HG02759 (cell line): ENCODE measurements at regions not wholly inside any gene's neighbourhood (a gene's known extent, or its start where the extent isn't known, plus 50 kb on each side); places are given as distances from the start of the nearest gene placed in this dataset.

Experiments
- ATAC-seq: cut with Tn5 transposase; IDR thresholded peaks from one replicate; pipeline ENCODE4 v1.9.1; 2021; ENCODE audit warnings: mild to moderate bottlenecking, moderate library complexity; ENCODE audit not compliant: unreplicated experiment

DNA sequence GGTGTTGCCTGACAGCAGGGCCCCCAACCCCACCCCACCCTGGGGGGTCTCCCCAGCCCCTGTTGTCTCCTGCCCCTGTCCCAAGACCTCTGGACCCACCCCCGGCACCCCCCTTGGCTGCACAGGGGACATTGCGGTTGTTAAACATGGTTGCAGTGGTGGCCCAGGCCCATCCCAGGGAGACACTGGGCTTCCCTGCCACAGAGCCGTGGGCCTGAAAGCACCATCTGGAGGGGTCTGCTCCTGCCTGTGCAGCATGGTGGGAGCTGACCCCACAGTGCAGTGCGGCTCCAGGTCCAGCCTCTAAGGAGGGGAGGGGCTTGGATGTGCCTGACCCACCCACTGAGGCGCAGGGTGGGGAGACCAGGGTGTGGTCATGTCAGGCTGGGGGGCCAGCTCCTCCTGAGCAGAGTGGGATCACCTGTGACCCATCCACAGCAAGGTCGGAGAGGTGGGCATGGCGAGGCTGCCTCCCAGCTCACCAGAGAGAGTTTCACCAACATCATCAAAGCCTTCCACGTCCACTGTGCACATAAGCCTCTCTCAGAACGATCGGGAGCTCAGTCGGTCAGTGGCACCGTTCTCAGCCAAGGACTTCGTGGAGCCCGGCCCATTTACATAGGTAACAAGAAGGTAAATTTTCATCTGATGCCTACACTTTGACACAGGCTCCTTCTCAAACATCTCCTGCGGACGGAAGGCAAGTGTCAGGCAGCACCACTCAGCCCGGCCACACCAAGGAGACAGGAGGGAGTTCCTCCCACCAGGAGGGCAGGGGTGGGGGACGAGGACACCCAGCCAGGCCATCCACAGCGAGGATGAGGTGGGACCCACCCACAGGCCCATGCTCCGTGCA lies 201.1 kb downstream of the BRD1 start:
- no peak for ATAC-seq

DNA sequence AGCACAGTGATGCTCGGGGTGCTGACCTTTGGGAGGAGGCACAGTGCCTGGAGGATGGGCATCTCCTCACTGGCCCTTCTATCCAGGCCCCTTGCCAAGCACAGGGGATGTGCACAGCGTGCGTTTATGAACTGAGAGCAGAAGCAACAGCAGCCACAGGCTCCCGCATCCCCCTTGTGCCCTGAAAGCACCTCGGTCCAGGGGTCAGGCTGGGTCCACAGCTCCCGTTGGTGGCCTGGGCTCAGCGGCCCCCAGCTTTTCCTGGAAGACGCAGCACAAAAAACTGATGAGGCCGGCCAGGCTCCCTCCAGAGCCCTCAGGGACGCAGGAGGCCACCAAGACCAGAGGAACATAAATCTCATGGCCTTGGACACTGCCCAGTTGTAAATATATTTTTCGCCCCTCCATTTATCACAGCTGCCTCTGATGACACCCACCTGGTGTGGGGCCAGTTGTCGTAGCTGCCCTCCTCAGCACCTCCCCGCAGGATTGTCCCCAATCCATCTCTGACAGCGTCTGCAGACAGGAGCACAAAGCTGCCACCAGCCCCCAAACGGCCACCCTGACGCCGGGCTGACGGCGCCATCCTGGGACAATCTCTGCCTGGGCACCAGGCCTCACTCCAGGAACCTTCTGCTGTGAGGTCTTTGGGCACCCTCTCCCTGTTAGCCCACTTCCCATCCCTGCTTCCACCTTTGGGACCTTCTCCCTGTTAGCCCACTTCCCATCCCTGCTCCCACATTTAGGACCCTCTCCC lies 203.1 kb downstream of the BRD1 start:
- ATAC-seq = no peak

DNA sequence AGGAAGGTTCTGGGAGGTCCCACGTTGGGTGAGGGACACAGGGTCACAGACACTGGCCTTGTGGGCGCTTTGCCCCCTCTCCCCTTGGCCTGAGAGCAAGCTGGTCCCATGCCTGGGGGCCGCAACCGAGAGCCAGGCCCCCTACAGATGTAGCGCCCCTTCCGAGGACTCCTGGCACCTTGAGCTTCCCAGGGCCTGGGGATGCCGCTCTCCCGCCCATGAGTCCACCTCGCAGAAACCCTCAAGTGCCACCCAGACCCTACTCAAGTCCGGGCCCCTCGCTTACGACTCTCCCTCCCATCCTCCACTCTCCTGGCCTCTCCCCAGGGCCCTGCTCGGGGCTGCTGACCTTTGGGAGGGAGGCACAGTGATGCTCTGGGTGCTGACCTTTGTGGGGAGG lies 204.0 kb downstream of the BRD1 start:
- no peak for ATAC-seq

DNA sequence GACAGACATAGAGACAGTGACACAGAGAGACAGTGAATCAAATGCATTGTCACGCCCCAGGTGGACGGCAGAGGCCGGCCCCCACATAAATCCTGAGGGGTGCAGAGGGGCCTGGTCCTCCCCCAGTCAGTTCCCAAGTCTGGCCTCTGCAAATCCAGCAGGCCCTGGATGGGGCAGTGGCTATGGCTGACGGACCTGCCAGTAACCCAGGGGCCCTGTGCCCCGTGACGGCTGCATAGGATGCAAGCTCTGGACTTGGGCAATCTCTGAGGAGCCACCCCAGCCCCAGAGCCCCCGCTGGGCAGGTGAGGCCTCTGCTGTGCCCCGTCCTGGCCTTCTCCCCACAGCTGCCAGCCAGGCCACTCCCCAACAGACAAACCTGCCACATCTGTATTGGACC lies 204.5 kb downstream of the BRD1 start:
- no peak for ATAC-seq

DNA sequence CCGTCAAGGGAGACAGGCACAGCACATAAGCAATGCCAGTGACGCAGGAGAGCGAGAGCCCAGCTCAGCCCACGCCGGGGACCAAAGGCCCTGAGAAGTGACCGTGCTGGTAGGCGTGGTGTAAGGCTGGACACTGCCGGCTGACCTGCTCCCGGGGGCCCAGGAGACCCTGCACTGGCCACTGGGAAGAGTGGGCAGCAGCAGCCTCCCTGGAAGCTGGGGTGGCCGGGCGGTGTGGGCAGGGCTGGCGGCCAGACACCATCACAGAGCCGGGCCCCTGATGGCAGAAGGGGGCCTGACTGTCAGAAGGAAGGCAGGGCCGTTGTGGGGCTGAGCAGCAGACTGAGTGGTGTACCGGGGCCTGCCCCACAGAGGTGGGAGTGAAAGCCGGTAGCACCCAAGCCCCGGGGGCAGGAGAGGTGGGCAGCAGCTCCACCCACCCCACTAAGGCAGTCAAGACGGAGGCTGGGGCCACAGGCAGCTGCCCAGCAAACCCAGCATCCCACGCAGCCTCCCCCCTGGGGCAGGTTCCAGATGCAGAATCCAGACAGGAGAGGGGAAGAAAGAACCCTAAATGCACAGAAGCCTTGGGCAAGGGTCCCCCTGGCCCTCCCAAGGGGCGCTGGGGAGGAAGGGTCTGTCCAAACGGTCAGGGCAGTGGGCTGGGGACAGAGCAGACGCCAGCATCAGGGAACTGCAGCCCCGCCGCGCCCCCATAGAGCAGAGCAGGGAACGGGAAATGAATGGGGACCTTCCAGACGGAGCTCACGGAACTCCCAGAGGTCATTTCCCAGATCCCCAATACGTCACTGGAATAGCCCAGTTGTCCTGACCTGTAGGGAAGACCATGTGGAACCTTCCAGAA lies 205.2 kb downstream of the BRD1 start:
- ATAC-seq = no peak

DNA sequence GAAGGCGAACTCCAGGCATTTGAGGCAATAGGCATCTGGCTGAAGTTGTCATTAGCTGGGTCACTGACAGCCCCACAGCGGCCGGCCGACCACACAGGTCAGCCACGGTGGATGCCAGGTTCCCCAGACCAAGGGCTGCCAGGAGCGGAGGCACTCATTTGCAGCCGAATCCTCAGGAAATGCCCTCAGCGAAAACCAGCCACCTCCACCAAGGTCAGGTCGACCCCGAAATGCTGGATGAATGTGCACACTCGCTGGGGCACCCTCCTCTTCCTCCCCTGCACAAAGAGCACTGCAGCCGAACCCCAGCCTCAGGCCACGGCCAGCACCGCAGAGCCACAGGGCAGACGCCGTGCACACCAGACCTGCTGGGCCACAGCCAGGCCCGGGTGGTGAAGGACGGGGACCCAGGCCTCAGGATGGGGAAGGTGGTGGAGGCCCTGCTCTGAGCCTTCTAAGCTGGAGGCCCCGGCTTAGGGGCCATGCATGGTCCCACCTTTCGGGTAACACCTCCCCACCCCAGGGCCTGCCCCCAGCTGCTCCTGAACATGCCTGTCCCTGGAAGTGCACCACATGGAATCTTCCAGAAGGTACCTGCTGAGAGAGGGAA lies 206.0 kb downstream of the BRD1 start:
- no peak for ATAC-seq

DNA sequence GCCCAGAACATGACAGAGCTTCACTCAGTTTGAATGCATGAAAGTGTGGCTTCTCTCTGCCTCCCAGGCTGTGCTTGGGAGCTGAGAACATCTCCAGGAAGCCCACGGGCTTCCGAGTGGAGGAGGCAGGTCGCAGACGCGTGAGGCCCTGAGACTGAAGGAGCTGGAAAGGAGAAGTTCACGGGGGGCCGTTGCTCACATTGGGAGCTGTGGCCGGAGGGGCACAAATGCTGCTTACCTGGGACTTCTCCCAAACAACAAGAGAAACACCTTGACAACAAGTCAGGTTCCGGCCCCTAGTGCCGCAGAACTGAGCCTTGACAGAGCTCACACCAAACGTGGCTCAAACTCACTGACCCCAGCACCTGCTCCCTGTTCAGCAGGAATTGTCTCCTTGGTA lies 207.0 kb downstream of the BRD1 start:
- no peak for ATAC-seq

DNA sequence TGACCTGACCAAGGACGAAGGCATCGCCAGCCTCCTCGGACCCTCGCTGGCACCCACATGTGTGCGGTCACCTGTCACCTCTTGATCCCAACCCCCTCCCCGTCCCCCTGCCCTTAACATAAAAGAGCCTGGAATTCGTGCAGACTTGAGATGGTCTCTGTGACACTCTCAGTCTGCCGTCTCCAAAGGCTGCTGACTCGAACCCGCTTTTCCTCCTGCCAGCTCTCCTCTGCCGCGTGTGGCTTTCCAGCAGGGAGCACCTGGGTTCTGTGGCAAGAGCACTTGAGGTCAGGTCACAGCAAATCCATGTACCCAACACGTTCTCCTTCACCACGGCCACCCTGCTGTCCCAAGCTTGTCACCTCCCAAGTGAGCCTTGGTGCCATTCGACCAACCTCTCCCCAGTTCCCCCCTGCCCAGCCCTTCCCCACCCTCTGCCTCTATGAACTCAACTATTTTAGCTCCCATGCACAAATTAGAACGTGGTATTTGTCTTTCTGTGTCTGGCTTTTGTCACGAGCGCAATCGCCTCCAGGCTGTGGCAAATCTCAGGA lies 207.6 kb downstream of the BRD1 start:
- ATAC-seq = no peak

DNA sequence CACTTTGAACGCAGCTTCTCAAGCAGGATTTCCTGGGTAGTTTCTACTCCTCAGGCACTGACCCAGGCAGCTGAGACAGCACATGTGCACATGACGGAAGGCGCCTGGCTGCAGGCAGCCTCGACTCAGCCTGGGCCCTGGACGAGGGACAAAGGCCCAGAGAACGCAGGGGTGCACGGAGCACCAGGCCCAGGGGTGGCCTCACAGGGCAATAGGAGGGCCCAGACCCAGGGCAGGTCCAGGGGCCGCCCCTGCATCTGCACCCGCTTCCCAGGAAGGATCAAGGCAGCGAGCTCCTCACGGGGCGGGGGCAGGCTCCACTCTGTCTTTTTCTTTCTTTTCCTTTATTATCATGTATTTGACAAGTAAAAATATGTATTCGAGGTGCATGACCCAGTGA lies 208.4 kb downstream of the BRD1 start:
- ATAC-seq = no peak

DNA sequence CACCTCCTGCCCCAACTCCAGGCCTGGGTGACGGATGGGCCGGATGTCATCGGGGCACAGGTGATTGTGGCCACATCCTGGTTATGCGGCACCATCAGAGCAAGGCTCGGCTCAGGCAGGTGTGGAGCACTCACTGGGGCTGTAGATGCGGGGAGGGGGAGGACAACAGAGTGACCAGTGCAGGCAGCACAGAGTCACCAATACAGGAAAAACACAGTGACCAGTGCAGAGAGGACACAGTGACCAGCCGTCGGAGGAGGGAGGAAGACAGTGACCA lies 209.1 kb downstream of the BRD1 start:
- ATAC-seq = no peak

DNA sequence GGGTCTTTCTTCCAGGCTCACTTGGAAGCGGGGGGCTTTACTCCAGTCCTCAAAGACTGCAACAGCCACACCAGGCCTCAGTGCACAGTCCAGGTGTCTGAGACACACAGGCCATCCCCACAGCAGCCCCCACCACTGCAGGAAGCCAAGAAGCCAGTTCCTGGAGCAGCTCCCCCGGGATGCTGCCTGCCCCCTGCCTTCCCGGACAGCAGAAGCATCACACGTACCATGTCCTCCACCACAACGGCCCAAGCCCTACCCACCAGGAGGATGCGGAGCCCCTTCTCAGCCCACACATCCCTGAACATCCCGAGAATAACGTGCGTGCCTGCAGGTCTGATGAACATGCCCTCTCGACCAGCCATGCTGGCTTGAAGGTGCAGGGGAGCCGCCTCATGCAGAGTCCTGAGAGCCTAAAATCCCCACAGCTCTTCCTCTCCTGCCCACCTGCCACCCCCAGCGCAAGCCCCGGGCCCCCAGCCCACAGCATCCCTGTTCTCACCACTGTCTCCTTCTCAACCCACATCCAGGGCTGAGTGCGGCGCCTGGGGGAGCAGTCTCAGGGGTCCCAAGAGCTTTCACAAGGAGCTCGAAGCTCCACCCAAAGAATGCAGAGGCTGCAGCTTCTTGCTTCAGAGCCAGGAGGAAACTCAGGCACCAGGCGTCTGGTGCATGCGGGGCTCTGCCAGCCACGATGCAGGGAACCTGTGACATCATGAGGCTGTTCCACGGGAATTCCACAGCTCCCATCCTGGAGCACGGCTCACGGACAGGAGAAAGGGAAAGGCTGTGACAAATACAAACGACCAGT lies 209.6 kb downstream of the BRD1 start:
- ATAC-seq = no peak

DNA sequence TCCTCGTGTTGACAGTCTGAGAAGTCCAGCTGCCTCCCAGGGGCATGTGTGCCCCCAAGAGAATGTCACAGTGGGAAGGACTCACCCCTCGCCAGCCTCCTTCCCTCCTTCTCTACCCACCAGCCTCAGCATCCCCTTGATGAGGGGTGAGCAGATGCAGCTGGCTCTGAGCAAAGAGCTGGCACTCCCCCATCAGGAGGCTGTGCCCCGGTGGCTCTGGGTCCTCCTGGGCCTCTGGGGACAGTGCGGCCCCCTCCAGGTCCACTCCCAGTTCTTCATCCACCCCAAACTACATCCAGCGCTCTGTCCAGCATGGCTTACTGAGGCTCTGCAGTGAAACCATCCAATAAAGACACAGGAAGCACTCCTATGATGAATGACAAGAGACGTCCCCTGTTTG lies 210.4 kb downstream of the BRD1 start:
- ATAC-seq = no peak

DNA sequence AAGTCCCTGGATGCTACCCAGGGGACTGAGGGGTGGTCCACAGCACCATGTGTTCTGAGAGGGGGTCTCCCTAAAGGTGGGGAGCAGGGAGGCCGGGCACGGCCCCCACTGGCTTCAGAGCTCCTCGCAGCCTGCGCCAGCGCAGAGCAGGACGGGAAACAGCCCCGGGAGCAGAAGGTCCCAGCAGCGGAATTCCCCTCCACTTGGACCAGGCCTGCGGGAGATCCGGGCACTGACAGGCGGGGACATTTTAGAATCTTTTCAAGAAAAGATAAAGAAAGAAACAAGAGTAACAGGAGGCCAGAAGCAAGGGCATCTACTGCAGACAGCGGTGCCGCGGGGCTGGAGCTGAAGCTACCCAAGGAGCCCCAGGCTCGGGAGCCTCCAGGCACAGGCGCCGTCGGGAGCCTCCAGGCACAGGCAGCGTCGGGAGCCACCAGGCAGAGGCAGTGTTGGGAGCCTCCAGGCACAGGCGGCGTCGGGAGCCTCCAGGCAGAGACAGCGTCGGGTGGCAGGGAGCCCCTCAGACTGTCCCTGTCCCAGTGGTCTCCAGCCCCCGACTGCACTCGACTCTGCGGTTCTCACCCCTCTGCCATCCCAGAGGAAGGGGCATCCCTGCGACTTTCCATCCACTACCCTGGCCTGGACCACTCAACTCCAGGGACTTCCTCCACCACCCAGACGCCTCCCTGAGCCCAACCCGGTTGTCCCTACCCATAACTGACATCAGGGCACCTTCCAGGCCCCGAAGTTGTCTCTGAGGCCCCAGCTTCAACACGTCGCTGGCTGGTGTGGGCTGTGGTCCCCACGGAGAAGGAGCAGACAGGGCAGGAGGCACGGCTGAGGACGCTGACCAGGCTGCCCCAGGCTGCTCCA lies 211.1 kb downstream of the BRD1 start:
- ATAC-seq = no peak

DNA sequence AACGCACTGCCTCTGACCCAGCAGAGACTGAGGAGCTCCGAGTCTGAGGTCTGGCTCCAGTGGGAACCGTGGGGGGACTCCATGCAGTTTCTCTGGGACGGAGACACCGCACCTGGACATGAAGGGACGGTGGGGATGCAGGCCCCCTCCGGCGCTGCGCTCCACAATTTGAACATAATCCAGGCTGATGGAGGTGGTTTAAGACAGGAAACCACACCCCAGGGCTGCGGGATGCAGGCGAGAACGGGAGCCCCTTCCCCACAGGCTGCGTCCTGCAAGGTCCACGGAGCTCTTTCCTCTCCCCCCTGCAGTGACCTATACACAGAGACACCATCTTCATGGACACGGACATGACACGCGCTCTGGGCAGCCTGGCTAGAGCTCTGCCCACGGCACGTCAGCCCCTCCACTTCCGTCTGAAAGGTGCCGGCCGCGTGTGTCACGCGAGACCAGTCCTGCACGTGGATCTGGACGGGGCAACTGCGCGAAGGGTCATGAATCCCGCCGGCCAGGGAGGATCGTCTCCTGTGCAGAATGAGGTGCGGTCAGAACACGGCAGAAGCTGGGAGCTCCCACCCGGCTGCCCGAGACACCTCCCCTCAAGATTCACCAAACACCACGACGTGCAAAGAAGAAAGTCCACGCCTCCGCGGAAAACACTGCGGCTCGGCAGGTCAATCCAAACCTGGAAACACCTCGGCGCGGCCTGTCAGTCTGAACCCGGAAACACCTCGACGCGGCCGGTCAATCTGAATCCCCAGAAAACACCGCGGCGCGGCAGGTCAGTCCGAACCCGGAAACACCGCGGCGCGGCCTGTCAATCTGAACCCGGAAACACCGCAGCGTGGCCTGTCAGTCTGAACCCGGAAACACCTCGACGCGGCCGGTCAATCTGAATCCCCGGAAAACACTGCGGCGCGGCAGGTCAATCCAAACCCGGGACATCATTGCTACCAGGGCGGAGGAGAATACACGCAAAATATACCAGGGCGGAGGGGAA lies 212.4 kb downstream of the BRD1 start:
- ATAC-seq = no peak

DNA sequence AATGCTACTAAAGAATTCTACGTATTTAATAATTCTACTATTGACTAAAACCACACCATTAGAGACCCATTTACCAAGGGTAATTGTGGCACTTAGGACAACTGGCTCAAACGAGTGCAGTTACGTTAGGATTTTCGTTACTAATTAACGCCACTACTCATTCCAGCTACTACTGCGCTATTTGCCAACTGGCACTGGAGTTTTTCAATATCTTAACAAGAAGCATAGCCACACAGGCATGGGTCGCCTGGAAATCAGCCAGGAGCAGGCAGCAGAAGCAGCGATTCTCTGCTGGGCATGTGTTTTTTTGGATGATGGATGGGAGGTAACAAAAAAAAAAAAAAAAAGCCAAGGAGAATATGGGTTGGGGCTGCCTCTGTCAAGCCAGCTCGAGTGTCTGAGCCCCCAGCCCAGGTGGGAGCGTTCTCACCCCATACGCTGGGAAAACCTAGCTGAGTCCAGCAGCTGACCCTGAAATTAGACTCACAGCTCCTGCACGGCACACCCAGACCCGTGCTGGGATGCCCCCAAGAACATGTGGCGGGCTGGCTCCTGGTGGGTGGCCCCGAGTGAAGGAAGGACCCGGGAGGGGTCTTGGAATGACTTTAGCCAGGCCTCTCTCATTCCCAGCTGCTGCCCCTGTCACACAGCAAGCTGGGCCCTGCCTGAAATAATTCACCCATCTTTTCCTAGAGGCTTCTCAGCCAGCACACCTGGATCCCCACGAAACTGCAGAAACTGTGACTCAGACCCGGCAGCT lies 214.0 kb downstream of the BRD1 start:
- no peak for ATAC-seq

DNA sequence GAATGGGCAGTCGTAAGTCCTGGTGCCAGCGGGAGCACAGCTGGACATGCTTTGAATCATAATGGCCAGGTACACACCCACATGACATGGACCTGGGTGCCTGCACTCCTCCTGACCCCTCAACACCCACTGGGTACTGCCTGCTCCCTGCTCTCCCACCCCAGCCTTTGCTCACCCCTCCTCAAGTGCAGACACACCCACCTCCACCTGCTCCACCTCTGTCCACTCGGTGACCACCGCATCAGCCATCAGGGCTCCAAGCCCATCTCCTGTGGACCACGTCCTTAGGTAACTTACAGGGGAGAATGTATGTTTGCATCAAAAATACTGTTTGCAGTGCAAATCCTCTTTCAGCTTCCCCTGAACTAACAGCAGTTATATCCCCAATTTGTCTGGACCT lies 214.6 kb downstream of the BRD1 start:
- no peak for ATAC-seq

DNA sequence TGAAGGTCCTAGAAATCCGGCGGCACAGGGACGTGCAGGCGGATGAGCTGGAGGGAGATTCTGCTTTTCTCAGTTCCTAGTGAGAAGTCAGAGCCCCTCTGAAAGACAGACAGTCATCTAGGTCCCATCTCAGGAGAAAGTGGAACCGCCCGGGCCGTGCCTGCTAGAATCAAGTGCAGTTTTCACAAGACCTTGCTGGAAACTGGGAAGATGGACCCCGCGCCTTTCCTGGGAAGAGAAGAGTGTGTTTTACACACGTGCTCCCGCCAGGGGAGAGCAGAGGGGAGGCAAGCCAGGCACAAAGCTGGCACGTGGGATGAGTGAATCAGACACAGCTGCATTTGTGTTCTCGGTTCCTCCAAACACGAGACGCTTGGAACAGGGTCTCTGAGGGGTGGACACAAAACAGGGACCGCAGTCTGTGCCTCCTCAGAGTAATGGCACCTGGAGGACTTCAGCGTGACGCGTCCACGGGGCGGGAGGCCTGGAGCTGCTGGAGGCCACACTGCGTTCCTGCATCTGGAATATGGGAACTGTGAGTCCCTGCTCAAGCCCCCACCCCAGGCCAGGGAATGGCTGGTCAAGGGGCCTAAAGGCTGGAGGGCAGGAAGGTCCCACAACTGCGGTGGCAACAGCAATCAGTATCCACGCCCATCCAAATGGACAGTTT lies 218.3 kb downstream of the BRD1 start:
- no peak for ATAC-seq
